HEK293 (cell line): ENCODE measurements at regions not wholly inside any gene's neighbourhood (a gene's known extent, or its start where the extent isn't known, plus 50 kb on each side); places are given as distances from the start of the nearest gene placed in this dataset.

ENCODE experiments used
- CTCF ChIP-seq: fragments of 450-650 bp; formaldehyde crosslinking; IDR thresholded peaks from 2 replicates; pipeline ENCODE4 v1.5.1; 2016; ENCODE audit warnings: missing biosample characterization, missing genetic modification characterization
- KLF10 ChIP-seq: fragments of 450-650 bp; IDR thresholded peaks from 2 replicates; pipeline ENCODE4 v1.5.1; 2018; ENCODE audit warnings: missing biosample characterization, mild to moderate bottlenecking, missing genetic modification characterization
- MYNN ChIP-seq: fragments of 450-650 bp; formaldehyde crosslinking; IDR thresholded peaks from 2 replicates; pipeline ENCODE4 v1.5.1; 2016; ENCODE audit warnings: missing biosample characterization, missing genetic modification characterization, borderline replicate concordance
- WT1 ChIP-seq: fragments of 450-650 bp; formaldehyde crosslinking; IDR thresholded peaks from 2 replicates; pipeline ENCODE4 v1.5.1; 2016; ENCODE audit warnings: missing biosample characterization, missing genetic modification characterization
- ZBTB7A ChIP-seq: fragments of 450-650 bp; formaldehyde crosslinking; IDR thresholded peaks from 2 replicates; pipeline ENCODE4 v1.5.1; 2016; ENCODE audit warnings: low read depth, missing biosample characterization, missing genetic modification characterization
- ZNF341 ChIP-seq: fragments of 450-650 bp; formaldehyde crosslinking; IDR thresholded peaks from 2 replicates; pipeline ENCODE4; 2016; ENCODE audit warnings: low read depth, missing biosample characterization, missing genetic modification characterization
- ZNF366 ChIP-seq: fragments of 450-650 bp; formaldehyde crosslinking; conservative IDR thresholded peaks from 2 replicates; pipeline ENCODE4 v1.5.1; 2016; ENCODE audit warnings: missing biosample characterization, missing genetic modification characterization
- ZNF544 ChIP-seq: fragments of 450-650 bp; formaldehyde crosslinking; IDR thresholded peaks from 2 replicates; pipeline ENCODE4 v1.5.0; 2017; ENCODE audit warnings: missing biosample characterization, missing genetic modification characterization
- ZNF670 ChIP-seq: fragments of 450-650 bp; formaldehyde crosslinking; IDR thresholded peaks from 2 replicates; pipeline ENCODE4 v1.5.1; 2016; ENCODE audit warnings: missing biosample characterization, missing genetic modification characterization, low read depth
- ZNF701 ChIP-seq: fragments of 450-650 bp; formaldehyde crosslinking; IDR thresholded peaks from 2 replicates; pipeline ENCODE4 v1.5.1; 2016; ENCODE audit warnings: missing biosample characterization, missing genetic modification characterization

- TF ChIP-seq CTCF (no peak), ZNF341 (tag by site-specific recombination) (no peak), KLF10 (tag by site-specific recombination) (no peak), ZBTB7A (tag by site-specific recombination) (no peak), ZNF544 (no peak), ZNF366 (tag by site-specific recombination) (no peak), ZNF670 (no peak), WT1 (no peak), ZNF701 (no peak), MYNN (tag by site-specific recombination) (no peak)
Observed at GRCh38 chr7:32283546-32283945, 206.6 kb downstream of the LSM5 start.
